Omental fat pad (tissue), 3 donors: ENCODE measurements at regions not wholly inside any gene's neighbourhood (a gene's known extent, or its start where the extent isn't known, plus 50 kb on each side); places are given as distances from the start of the nearest gene placed in this dataset.

Source experiments
- ATAC-seq: fragments of 150-250 bp; one replicate; pipeline ENCODE4 v1.9.1; 2016; ENCODE audit warnings: mild to moderate bottlenecking, moderate library complexity; ENCODE audit not compliant: low FRiP score
- DNase-seq: peaks from one replicate; pipeline ENCODE4 v3.0.0-alpha.2; 2019; ENCODE audit warnings: low spot score
- CTCF ChIP-seq, 3 donors: fragments of 450-650 bp; IDR thresholded peaks; one replicate each; pipeline ENCODE4 v1.5.1; 2016 to 2017; ENCODE audit warnings: antibody characterized with exemption in 3 of 3, mild to moderate bottlenecking in 3 of 3, moderate library complexity in 2 of 3

DNA sequence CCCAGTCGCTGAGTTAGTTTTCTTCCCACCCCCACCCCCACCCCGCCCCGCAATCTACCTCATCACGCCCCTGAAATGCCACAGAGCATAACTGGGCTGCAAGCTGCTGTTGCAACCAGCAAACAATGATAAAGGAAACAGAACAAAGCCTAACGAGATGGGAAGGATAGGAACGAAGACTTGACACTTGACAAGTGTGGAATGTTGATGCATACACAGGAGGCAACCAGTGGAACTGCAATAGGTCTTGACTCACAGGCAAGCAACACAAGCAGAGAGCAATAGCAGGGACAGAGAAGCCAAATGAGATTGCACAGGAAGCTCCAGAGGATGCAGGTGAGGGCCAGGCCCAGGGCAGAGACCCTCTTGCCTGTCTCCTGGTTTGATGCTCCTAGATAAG is 225.9 kb downstream of the IGSF11 start:
- ATAC-seq (no peak), DNase-seq (no peak)
- no peak for TF ChIP-seq CTCF (IDR thresholded peaks at IDR 0.05)

DNA sequence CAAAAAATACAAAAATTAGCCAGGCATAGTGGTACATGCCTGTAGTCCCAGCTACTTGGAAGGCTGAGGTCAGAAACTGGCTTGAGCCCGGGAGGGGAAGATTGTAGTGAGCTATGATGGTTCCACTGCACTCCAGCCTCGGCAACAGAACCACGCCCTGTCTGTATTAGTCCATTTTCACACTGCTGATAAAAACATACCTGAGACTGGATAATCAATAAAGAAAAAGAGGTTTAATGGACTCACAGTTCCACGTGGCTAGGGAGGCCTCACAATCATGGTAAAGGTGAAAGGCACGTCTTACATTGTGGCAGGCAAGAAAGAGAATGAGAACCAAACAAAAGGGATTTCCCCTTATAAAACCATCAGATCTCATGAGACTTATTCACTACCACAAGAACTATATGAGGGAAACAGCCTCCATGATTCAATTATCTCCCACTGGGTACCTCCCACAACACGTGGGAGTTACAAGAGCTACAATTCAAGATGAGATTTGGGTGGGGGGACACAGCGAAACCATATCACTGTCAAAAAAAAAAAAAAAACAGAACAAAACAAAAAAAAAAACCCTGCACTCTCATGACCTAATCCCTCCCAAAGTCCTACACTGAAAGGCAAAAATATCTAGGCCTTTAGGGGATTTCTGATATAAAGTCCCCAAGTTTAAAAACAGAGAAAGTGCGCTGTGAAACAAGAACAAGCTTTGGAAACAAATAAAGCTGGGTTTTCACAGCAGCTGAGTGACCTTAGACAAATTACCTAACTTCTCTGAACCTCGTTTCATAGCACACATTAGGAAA is 224.7 kb downstream of the IGSF11 start:
- DNase-seq (no peak), ATAC-seq (no peak)
- TF ChIP-seq CTCF (IDR thresholded peaks at IDR 0.05): no peak

DNA sequence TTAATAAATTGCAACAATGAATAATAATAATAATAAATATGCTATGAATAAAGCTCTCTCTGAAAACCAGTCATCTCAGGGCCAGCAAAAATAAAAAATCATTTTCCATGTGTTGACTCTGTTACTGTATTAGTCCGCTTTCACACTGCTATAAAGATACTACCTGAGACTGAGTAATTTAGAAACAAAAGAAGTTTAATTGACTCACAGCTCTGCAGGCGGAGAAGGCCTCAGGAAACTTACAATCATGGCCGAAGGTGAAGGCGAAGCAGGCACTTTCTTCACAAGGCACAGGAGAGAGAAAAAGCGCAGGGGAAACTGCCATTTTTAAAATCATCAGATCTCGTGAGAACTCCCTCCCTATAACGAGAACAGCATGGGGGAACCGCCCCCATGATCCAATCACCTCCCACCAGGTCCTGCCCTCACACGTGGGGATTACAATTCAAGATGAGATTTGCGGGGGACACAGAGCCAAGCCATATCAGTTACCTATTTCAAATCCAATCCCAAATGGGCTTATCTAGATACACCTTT is 224.1 kb downstream of the IGSF11 start:
- no peak for ATAC-seq
- no peak for DNase-seq
- TF ChIP-seq CTCF (IDR thresholded peaks at IDR 0.05): no peak

- ATAC-seq (no peak), DNase-seq (no peak)
- no peak for TF ChIP-seq CTCF (IDR thresholded peaks at IDR 0.05)
Observed at GRCh38 chr3:118811236-118811732, 223.4 kb downstream of the IGSF11 start.

GRCh38 chr3:118813472-118813871 is 221.2 kb downstream of the IGSF11 start:
- ATAC-seq (no peak), DNase-seq (no peak)
- no peak for TF ChIP-seq CTCF (IDR thresholded peaks at IDR 0.05)

- no peak for TF ChIP-seq CTCF (IDR thresholded peaks at IDR 0.05)
- ATAC-seq (no peak), DNase-seq (no peak)
Observed at GRCh38 chr3:118817748-118818165, 216.9 kb downstream of the IGSF11 start.

GRCh38 chr3:118818386-118818785 is 216.3 kb downstream of the IGSF11 start:
- no peak for ATAC-seq
- no peak for DNase-seq
- TF ChIP-seq CTCF (IDR thresholded peaks at IDR 0.05): no peak
